HG02678 (cell line): ENCODE measurements at regions not wholly inside any gene's neighbourhood (a gene's known extent, or its start where the extent isn't known, plus 50 kb on each side); places are given as distances from the start of the nearest gene placed in this dataset.

Experiments used
- ATAC-seq: cut with Tn5 transposase; IDR thresholded peaks from one replicate; pipeline ENCODE4 v1.9.1; 2021; ENCODE audit warnings: mild to moderate bottlenecking, moderate library complexity; ENCODE audit not compliant: unreplicated experiment

DNA sequence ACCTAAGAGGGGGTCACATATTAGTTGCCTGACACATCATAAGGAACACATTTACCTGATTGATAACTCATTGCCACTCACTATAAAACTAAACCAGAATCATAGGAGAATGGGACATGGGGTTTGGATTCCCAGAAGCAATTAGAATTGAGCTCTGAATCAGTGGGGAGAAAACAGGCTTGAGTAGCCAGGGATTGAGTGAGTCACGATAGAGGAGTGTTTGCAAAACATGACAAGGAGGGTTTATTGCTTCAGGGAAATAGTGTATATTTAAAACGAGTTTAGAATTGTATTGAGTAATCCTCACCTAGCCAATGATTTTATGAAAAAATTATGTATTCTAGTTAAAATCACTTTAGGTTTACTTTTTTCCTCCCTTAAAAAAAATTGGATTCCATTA, 101.1 kb upstream of the THRB start:
- ATAC-seq: no peak

DNA sequence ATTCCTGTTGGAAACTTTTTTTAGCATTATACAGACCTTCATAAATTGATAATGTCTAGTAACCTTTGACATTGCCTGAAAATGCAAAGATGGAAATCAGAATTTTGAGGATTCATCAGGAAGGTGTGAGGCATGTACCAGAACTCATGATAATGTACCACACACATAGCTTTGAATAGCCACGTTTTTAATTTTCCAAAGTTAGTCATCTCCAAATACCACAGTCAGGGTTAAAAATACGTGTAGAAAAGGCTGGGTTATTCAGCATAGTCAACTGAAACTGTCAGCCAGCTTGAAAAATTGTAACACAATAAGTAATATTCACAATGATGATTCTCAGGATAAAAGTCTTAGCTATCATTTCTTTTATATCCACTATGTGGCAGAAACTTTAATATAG, 102.0 kb upstream of the THRB start:
- no peak for ATAC-seq

GRCh38 chr3:24598695-24599470, 104.2 kb upstream of the THRB start:
- ATAC-seq: no peak

- no peak for ATAC-seq
Measured at GRCh38 chr3:24601066-24601939, 106.7 kb upstream of the THRB start.

GRCh38 chr3:24604215-24604614, 109.6 kb upstream of the THRB start:
- no peak for ATAC-seq

- ATAC-seq: no peak
Measured at GRCh38 chr3:24605511-24606028, 110.9 kb upstream of the THRB start.

- no peak for ATAC-seq
Measured at GRCh38 chr3:24607281-24607680, 112.6 kb upstream of the THRB start.

GRCh38 chr3:24608701-24609390, 114.2 kb upstream of the THRB start:
- ATAC-seq: no peak

DNA sequence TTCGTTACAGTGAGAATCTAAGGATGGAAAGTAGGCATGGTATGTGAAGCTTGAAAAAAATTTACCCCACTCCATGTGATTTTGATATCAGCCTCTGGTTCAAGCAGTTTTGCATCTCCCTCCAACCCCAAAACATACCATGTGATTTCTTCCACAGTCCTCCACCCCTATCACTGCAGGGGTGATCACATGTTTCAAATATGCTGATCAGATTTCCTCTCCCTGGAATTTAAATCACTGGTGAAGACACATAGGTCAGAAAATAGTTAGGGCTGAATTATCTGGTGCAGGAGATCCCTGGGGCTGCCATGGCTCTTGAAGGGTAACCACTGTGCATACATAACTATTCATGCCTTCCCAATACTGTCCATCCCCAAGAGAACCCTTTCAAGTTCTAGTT, 119.7 kb upstream of the THRB start:
- ATAC-seq: no peak

GRCh38 chr3:24615177-24615576, 120.5 kb upstream of the THRB start:
- no peak for ATAC-seq

- ATAC-seq: no peak
Measured at GRCh38 chr3:24616110-24616829, 121.6 kb upstream of the THRB start.

- no peak for ATAC-seq
Measured at GRCh38 chr3:24622138-24622537, 127.5 kb upstream of the THRB start.

DNA sequence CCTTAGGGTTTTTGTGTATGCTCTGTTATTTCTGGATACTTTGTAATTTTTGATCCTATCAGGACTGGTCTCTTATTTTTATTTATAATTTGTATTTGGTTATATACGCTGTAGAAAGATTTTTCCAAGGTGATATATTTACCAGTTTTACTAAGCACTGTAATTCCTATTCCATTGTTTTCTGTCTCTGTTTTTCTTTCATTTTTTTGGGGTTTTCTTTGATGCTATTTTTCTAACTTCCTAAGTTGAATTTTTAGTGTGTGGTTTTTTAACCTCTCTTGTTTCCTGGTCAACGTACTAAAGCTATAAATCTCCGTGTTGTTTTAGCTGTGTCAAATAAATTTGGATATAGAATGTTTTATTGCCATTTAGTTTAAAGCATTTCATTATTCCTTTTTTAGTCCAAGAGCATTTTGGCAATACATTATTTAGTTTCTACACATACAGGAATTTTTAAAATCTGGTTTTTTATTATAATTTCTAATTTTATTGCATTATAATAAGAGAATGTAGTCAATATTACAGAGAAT, 128.1 kb upstream of the THRB start:
- ATAC-seq: no peak

DNA sequence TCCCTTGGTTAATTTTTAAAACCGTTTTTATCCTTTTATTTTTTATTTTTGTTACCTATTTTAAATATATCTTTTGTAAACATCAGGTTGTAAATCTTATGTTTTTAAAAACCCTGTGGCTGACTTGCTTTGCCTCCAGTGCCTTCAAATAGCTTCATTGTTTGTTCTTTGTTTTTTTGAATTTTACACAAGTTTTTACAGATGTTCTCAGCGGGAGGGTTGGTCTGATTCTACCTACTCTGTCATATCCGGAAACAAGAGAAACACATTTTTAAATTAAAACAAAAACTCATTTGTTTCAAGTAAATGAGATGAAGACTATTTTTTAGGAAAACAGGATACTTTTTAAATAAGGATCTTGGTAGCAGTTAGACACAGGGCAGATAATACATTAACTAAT, 129.0 kb upstream of the THRB start:
- ATAC-seq: no peak

GRCh38 chr3:24624938-24625681, 130.5 kb upstream of the THRB start:
- no peak for ATAC-seq

GRCh38 chr3:24628523-24629258, 134.0 kb upstream of the THRB start:
- ATAC-seq: no peak

DNA sequence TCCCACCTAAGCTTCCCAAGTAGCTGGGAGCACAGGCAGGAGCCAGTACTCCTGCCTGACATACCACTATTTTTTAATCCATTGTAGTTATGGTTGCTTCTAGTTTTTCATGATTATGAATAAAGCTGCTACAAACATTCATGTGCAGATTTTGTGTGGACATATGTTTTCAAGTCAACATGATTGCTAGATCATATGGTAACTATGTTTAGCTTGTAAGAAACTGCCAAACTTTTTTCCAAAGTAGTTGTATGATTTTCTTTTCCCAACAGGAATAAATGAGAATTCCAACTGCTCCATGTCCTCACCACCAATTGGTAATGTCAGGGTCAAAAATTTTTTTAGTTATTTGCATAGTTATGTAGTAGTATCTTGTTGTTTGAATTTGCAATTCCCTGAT, 136.8 kb upstream of the THRB start:
- no peak for ATAC-seq

DNA sequence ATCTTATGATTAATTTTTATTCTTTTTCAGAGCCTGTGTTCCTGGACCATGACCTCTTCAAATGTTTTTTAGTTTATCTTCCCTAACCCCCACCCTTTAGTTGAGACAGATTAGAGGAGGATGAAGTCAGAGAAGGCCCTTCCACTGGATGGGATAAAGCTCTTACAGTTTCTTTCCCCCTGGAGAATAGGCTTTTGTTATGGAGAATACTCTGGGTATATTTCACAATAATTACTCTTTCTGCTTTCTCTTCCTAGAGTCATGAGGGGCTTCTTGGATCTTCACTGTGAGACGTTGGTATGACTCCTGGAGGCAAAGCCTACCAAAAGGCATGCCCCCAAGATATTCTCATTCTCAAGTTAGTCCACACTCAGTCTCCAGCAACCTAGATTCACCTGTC, 144.4 kb upstream of the THRB start:
- no peak for ATAC-seq
